ENCODE measurements at regions not wholly inside any gene's neighbourhood (a gene's known extent, or its start where the extent isn't known, plus 50 kb on each side); places are given as distances from the start of the nearest gene placed in this dataset.

- TF ChIP-seq CTCF (IDR thresholded peaks at IDR 0.05; ENCODE audit: insufficient read depth, low read length, poor library complexity, severe bottlenecking) (no peak), EZH2phosphoT487 (conservative IDR thresholded peaks at IDR 0.05; ENCODE audit: low read length) (no peak)
Measured at GRCh38 chr1:185450060-185450788, 133.2 kb upstream of the IVNS1ABP start.

All from SU-DHL-6 (cell line).